AG09309 (cell line): ENCODE measurements at regions not wholly inside any gene's neighbourhood (a gene's known extent, or its start where the extent isn't known, plus 50 kb on each side); places are given as distances from the start of the nearest gene placed in this dataset.

Experiments used
- DNase-seq: peaks from one replicate; pipeline ENCODE4 v3.0.0-alpha.2; 2010; ENCODE audit warnings: low read depth
- H3K4me3 ChIP-seq: 2 replicates; pipeline ENCODE4 v1.5.1; 2011; ENCODE audit warnings: mild to moderate bottlenecking, low read depth, low read length, moderate library complexity; ENCODE audit not compliant: control insufficient read depth
- TF ChIP-seq, protein P1 (sequence below): IDR thresholded peaks from 2 replicates; pipeline ENCODE4 v1.5.1; 2011; ENCODE audit warnings: mild to moderate bottlenecking, low read depth, low read length, inconsistent platforms; ENCODE audit not compliant: insufficient read depth, control insufficient read depth; ENCODE audit errors: missing control alignments

DNA sequence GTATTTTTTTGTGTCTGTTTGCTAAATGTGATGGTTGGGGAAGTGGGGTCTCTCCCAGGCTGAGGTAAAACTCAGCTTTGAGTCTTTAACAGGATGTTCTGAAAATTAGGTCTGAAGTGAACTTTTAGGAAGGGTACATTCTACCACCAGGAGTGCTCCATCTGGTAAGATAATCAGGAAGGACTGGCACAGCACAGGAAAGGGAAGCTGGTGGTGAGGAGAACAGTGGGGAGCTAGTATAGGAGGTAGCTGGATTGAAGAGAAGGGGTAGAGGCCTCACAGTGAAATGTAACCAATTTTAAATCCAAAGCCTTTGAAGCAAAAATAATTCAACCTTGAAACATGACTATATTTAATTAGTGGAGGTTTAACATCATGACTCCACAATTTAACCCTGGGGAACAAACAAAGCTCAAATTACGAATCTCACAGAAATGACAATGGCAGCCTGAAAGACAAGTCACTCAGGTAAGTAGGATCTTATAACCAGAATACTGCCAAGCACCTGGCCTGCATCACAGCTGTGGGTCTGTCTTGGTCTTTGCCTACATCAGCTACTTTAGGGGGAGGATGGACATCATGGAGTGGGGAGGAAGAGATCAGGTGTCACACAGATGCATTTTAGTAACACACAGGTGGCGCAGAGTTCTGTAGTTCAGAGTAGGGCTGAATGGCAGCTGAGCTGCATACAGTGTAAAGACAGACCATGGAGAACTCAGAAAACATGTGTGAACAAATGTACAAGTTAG lies 445.3 kb downstream of the DMRT2 start:
- TF ChIP-seq, protein P1, sequence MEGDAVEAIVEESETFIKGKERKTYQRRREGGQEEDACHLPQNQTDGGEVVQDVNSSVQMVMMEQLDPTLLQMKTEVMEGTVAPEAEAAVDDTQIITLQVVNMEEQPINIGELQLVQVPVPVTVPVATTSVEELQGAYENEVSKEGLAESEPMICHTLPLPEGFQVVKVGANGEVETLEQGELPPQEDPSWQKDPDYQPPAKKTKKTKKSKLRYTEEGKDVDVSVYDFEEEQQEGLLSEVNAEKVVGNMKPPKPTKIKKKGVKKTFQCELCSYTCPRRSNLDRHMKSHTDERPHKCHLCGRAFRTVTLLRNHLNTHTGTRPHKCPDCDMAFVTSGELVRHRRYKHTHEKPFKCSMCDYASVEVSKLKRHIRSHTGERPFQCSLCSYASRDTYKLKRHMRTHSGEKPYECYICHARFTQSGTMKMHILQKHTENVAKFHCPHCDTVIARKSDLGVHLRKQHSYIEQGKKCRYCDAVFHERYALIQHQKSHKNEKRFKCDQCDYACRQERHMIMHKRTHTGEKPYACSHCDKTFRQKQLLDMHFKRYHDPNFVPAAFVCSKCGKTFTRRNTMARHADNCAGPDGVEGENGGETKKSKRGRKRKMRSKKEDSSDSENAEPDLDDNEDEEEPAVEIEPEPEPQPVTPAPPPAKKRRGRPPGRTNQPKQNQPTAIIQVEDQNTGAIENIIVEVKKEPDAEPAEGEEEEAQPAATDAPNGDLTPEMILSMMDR = no peak
- H3K4me3 ChIP-seq = no peak overlapping the region
- no peak for DNase-seq

DNA sequence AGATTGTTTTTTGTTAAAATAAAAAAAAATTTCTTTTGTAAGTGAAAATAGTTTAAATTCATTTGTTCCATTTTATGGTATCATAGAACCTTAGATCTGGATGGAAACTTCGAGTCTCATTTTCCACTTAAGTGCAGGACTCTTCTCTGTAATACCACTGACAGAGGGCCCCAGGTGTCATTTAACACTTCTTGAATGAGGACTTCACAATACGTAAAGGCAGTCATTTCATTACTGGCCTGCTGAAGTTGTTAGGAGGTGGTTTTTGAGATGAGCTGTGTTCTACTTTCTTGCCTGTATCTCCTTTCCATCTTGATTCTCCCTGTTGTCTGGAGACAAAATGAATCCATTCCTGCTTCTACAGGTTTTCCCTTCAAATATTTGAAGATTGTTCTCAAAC lies 455.3 kb downstream of the DMRT2 start:
- DNase-seq = no peak
- TF ChIP-seq, protein P1 = no peak
- no peak overlapping the region for H3K4me3 ChIP-seq

DNA sequence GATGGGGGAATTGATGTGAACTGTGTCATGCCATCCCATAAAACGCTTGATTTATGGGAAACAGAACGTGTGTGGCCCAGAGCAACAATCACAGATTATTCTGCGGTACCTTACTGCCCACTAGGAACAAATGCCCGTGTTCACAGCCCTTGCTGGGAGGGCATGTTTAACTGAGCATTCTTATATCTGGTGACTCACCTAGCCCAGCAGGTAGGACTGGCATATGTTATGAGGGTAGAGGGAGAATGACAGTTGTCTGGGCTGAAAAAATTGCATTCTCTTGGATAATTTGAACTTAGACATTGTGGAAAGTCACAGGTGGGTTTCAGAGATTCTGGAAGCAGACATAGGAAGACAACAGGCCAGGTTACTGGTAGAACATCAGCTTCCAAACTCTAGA lies 460.6 kb downstream of the DMRT2 start:
- DNase-seq = no peak
- TF ChIP-seq, protein P1 = no peak
- H3K4me3 ChIP-seq = no peak overlapping the region

DNA sequence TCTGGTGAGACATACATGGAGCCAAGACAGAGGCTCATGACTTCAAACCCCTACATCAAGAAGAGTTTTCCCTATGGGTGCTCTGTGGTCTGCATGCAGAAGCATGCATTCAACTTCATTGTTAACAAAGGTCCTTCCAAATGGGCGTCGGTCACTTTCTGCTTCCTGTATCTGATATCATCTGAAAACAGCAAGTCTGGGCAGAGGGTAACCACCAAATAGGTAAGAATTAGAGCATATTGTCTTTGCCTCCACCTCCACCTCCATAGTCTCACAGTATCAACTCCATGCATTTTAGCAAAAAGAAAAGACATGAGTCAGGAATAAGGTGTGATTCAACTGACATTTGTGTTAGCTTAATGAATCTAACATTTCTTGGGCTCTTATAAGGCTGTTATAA lies 462.9 kb downstream of the DMRT2 start:
- DNase-seq = no peak
- TF ChIP-seq, protein P1 = no peak
- H3K4me3 ChIP-seq = no peak overlapping the region

DNA sequence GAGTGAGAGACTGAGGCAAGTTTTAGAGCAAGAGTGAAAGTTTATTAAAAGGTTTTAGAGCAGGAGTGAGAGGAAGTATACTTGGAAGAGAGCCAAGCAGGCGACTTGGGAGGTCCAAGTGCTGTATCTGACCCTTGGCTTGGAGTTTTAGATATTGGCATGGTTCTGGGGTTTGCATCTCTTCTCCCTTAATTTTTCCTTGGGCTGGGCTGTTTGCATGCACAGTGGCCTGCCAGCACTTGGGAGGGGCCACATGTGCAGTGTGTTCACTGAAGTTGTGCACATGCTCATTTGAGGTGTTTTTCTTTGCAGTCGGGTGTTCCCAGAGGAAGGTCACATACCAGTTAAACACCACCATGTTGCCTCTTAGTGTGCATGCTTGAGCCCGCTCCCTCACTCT lies 464.1 kb downstream of the DMRT2 start:
- no peak overlapping the region for H3K4me3 ChIP-seq
- no peak for DNase-seq
- TF ChIP-seq, protein P1 = no peak

DNA sequence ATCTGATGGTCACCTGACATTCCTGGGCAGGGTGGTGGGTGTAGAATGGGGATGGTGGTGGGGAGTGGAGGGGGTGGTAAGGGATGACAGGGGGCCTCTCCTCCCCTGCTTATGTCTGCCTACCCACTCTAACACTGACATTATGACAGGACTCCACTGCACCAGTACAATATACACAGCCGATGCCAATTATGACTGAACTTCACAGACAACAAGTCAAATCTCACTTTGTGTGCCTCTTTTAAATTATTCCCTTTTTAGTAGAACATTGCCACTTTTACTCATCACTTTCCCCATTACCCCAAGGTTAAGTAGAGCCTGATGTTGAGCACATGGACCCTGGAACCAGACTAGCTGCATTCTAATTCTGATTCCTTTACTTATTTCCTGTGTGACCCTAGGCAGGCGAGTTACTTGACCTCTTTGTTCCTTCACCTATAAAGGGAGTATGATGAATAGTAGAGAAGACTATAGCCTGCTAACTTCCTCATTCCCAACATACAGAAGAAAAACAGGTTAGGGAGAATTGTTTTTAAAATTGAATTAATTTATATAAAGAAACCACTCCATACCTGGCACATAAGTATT lies 464.7 kb downstream of the DMRT2 start:
- TF ChIP-seq, protein P1 = no peak
- no peak for DNase-seq
- H3K4me3 ChIP-seq = no peak overlapping the region
